B cell (primary cell): ENCODE measurements at regions not wholly inside any gene's neighbourhood (a gene's known extent, or its start where the extent isn't known, plus 50 kb on each side); places are given as distances from the start of the nearest gene placed in this dataset.

Experiments
- ATAC-seq: fragments of 200-7000 bp; cut with Tn5 transposase; one replicate; pipeline ENCODE4 v1.10.0; 2021; ENCODE audit warnings: low read depth, mild to moderate bottlenecking, moderate number of reproducible peaks, moderate library complexity
- CTCF ChIA-PET: fragments of 350-600 bp; sonication (Branson Sonifier 250); formaldehyde crosslinking; loops from one replicate; lab custom pipeline; 2021; ENCODE audit warnings: antibody characterized with exemption, inconsistent platforms; lab: Charles Lee
- POLR2A ChIA-PET: fragments of 350-600 bp; sonication (Branson Sonifier 250); formaldehyde crosslinking; loops from one replicate; lab custom pipeline; 2021; ENCODE audit warnings: antibody characterized with exemption; lab: Charles Lee
- DNase-seq: peaks from one replicate; pipeline ENCODE4 v3.0.0; 2013
- H2AFZ ChIP-seq: 2 replicates; pipeline ENCODE4 v1.6.1; 2012; ENCODE audit warnings: mild to moderate bottlenecking, low read depth, low read length; ENCODE audit not compliant: insufficient read depth, poor library complexity, severe bottlenecking
- H3K27ac ChIP-seq, 2 donors: 1 replicate in 1 of 2; 2 replicates in 1 of 2; pipeline ENCODE4 v1.5.1; 2012 to 2013; ENCODE audit warnings: low read length in 2 of 2, mild to moderate bottlenecking in 2 of 2, moderate library complexity in 1 of 2
- H3K27me3 ChIP-seq, 4 experiments: fragments of 200-600 bp in 1 of 4; sonication (generic) in 1 of 4; replicated peaks in 1 of 4; 1 replicate in 2 of 4; 2 replicates in 2 of 4; pipeline versions ENCODE4 v1.6.1 to v1.7.0; 2013 to 2016; ENCODE audit warnings: low read length in 3 of 4, mild to moderate bottlenecking in 2 of 4, mixed read lengths in 1 of 4, moderate library complexity in 1 of 4; ENCODE audit not compliant: insufficient read depth in 4 of 4, control insufficient read depth in 3 of 4; ENCODE audit errors: control extremely low read depth in 1 of 4
- H3K36me3 ChIP-seq, 2 experiments: replicated peaks in 1 of 2; 1 replicate in 1 of 2; 2 replicates in 1 of 2; pipeline versions ENCODE4 v1.6.1 to v1.7.1; 2013; ENCODE audit warnings: low read length in 1 of 2; ENCODE audit not compliant: insufficient read depth in 2 of 2, control insufficient read depth in 1 of 2; ENCODE audit errors: control extremely low read depth in 1 of 2, extremely low read depth in 1 of 2
- H3K4me1 ChIP-seq, 2 donors: fragments of 200-600 bp in 1 of 2; sonication (generic) in 1 of 2; 1 replicate in 1 of 2; 2 replicates in 1 of 2; pipeline versions ENCODE4 v1.5.1 to v1.6.1; 2013 to 2017; ENCODE audit warnings: low read length in 2 of 2; ENCODE audit not compliant: control insufficient read depth in 2 of 2, insufficient read depth in 2 of 2
- H3K4me2 ChIP-seq: replicated peaks from 2 replicates; pipeline ENCODE3; 2012; ENCODE audit warnings: mild to moderate bottlenecking, low read depth, low read length; ENCODE audit not compliant: poor library complexity, severe bottlenecking
- H3K4me3 ChIP-seq, 5 experiments: fragments of 200-600 bp in 1 of 5; sonication (generic) in 1 of 5; 1 replicate in 3 of 5; 2 replicates in 2 of 5; pipeline versions ENCODE4 v1.5.1 to v1.7.0; 2011 to 2016; ENCODE audit warnings: low read length in 4 of 5, mild to moderate bottlenecking in 4 of 5, low read depth in 2 of 5, control low read depth in 1 of 5, moderate library complexity in 1 of 5; ENCODE audit not compliant: insufficient read depth in 1 of 5; ENCODE audit errors: control extremely low read depth in 1 of 5, extremely low read depth in 1 of 5
- H3K79me2 ChIP-seq: fragments of 200-600 bp; sonication (generic); one replicate; pipeline ENCODE4 v1.6.0; 2016; ENCODE audit warnings: low read length; ENCODE audit not compliant: control insufficient read depth, insufficient read depth
- H3K9ac ChIP-seq: fragments of 200-600 bp; sonication (generic); 2 replicates; pipeline ENCODE4 v1.6.1; 2017; ENCODE audit warnings: mild to moderate bottlenecking, low read length, moderate library complexity
- H3K9me3 ChIP-seq, 3 donors: one replicate each; pipeline versions ENCODE4 v1.6.1 to v1.7.1; 2013; ENCODE audit warnings: low read length in 2 of 3; ENCODE audit not compliant: control insufficient read depth in 2 of 3, insufficient read depth in 1 of 3; ENCODE audit errors: control extremely low read depth in 1 of 3
- H4K20me1 ChIP-seq: 2 replicates; pipeline ENCODE4 v1.6.0; 2012; ENCODE audit warnings: mild to moderate bottlenecking, low read length; ENCODE audit not compliant: insufficient read depth, control insufficient read depth, poor library complexity, severe bottlenecking
- H3K27ac Mint-ChIP-seq: one replicate; pipeline ENCODE4 v1.8.0; 2021; ENCODE audit warnings: mixed read lengths
- H3K27me3 Mint-ChIP-seq: one replicate; pipeline ENCODE4 v1.8.0; 2021; ENCODE audit warnings: mixed read lengths
- H3K4me1 Mint-ChIP-seq: one replicate; pipeline ENCODE4 v1.8.0; 2021; ENCODE audit warnings: mixed read lengths
- H3K4me3 Mint-ChIP-seq: one replicate; pipeline ENCODE4 v1.8.0; 2021; ENCODE audit warnings: mixed read lengths
- H3K9me3 Mint-ChIP-seq: one replicate; pipeline ENCODE4 v1.8.0; 2022; ENCODE audit warnings: mixed read lengths; ENCODE audit not compliant: insufficient read depth
- CTCF ChIP-seq: fragments of 200-600 bp; IDR thresholded peaks from one replicate; pipeline ENCODE4 v1.8.0; 2022; ENCODE audit warnings: antibody characterized with exemption, mild to moderate bottlenecking
- EZH2 ChIP-seq: IDR thresholded peaks from 2 replicates; pipeline ENCODE4 v1.6.1; 2012; ENCODE audit warnings: borderline replicate concordance, low read depth, mild to moderate bottlenecking, moderate library complexity, low read length; ENCODE audit not compliant: insufficient read depth, poor library complexity, severe bottlenecking
- intact Hi-C: fragments of 100-400 bp; cut with micrococcal nuclease; formaldehyde crosslinking; loops from one replicate; pipeline ENCODE4 v1.10.0; 2022

GRCh38 chr2:153802671-153803070 lies 69.1 kb upstream of the GALNT13 start:
- H3K27ac ChIP-seq: no peak overlapping the region
- no peak for TF ChIP-seq EZH2
- no peak for TF ChIP-seq CTCF
- H3K27me3 ChIP-seq: no peaks in the 10 kb centered on the region
- H3K4me3 ChIP-seq: no peak overlapping the region
- H2AFZ ChIP-seq: no peak overlapping the region
- Mint-ChIP-seq H3K4me1 (no peaks in the 10 kb centered on the region), H3K27ac (no peak overlapping the region), H3K9me3 (no peaks in the 10 kb centered on the region), H3K4me3 (no peak overlapping the region), H3K27me3 (no peaks in the 10 kb centered on the region)
- no peak overlapping the region for H3K4me2 ChIP-seq
- ATAC-seq (no peak), DNase-seq (no peak)
- CTCF ChIA-PET: no interaction called here
- no peaks in the 10 kb centered on the region for H3K9me3 ChIP-seq
- intact Hi-C loops: no loop called here
- H3K4me1 ChIP-seq: no peaks in the 10 kb centered on the region
- POLR2A ChIA-PET: no interaction called here
- no peaks in the 10 kb centered on the region for H4K20me1 ChIP-seq
- no peaks in the 10 kb centered on the region for H3K79me2 ChIP-seq
- no peaks in the 10 kb centered on the region for H3K36me3 ChIP-seq
- no peak overlapping the region for H3K9ac ChIP-seq

- intact Hi-C loops: no loop called here
- no peaks in the 10 kb centered on the region for H3K36me3 ChIP-seq
- ChIA-PET CTCF (no interaction called here), POLR2A (no interaction called here)
- Mint-ChIP-seq H3K27ac (no peak overlapping the region), H3K4me1 (no peaks in the 10 kb centered on the region), H3K27me3 (no peaks in the 10 kb centered on the region), H3K4me3 (no peak overlapping the region), H3K9me3 (no peaks in the 10 kb centered on the region)
- no peak overlapping the region for H2AFZ ChIP-seq
- no peak overlapping the region for H3K4me2 ChIP-seq
- ATAC-seq (no peak), DNase-seq (no peak)
- no peak overlapping the region for H3K27ac ChIP-seq
- H3K9me3 ChIP-seq: no peaks in the 10 kb centered on the region
- H4K20me1 ChIP-seq: no peaks in the 10 kb centered on the region
- no peak overlapping the region for H3K9ac ChIP-seq
- H3K4me3 ChIP-seq: no peak overlapping the region
- no peaks in the 10 kb centered on the region for H3K27me3 ChIP-seq
- TF ChIP-seq CTCF: no peak
- TF ChIP-seq EZH2: no peak
- no peaks in the 10 kb centered on the region for H3K4me1 ChIP-seq
- no peaks in the 10 kb centered on the region for H3K79me2 ChIP-seq
Observed at GRCh38 chr2:153808679-153809078, 63.0 kb upstream of the GALNT13 start.
